ENCODE measurements at regions not wholly inside any gene's neighbourhood (a gene's known extent, or its start where the extent isn't known, plus 50 kb on each side); places are given as distances from the start of the nearest gene placed in this dataset.

DNA sequence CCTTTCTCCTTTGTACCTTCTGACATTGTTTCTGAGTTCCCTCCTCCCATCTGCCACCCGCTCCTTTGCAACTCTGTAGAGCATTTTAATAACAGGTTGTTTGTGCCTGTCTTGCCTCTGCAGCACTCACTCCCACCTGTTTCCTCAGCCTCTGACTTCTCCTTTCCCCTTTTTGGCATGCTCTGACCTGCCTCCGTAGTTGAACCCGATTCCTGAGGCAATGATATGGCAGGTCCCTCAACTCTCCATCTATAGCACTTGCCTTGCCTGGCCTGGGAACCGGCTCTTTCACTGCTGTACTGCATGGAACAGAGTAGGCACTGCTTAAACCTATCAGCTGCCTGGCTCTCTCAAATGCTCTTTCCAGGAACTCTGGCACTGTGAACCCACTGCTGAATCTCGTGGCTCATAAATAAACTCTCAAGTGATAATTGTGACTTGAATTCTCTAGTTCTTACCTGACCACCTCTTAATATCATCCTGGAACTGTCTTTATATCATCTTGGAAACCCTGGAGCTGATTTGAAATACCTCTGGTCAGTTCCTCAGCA lies 50.3 kb downstream of the UTRN start:
- TF ChIP-seq EZH2 (optimal IDR thresholded peaks at IDR 0.05; ENCODE audit: low read depth, low read length) (no peak), EZH2phosphoT487 (IDR thresholded peaks at IDR 0.05; ENCODE audit: low read length) (no peak)
- TF ChIP-seq, protein P1, sequence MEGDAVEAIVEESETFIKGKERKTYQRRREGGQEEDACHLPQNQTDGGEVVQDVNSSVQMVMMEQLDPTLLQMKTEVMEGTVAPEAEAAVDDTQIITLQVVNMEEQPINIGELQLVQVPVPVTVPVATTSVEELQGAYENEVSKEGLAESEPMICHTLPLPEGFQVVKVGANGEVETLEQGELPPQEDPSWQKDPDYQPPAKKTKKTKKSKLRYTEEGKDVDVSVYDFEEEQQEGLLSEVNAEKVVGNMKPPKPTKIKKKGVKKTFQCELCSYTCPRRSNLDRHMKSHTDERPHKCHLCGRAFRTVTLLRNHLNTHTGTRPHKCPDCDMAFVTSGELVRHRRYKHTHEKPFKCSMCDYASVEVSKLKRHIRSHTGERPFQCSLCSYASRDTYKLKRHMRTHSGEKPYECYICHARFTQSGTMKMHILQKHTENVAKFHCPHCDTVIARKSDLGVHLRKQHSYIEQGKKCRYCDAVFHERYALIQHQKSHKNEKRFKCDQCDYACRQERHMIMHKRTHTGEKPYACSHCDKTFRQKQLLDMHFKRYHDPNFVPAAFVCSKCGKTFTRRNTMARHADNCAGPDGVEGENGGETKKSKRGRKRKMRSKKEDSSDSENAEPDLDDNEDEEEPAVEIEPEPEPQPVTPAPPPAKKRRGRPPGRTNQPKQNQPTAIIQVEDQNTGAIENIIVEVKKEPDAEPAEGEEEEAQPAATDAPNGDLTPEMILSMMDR (IDR thresholded peaks at IDR 0.05; ENCODE audit: low read length), result no peak
